OCI-M1 (cell line): ENCODE measurements at regions not wholly inside any gene's neighbourhood (a gene's known extent, or its start where the extent isn't known, plus 50 kb on each side); places are given as distances from the start of the nearest gene placed in this dataset.
A peak's percentile ranks its signal among the peaks of the same experiment; 100 is the strongest.
"Not testable (repeated sequence)": the region's sequence is repeated elsewhere in the genome, so short reads cannot be mapped to it uniquely, and the experiment has no call there.

Source experiments
- DNase-seq: peaks from one replicate; lab custom pipeline; 2025; lab: John Stamatoyannopoulos, UW

GRCh38 chr6:65996096-65996495 is 289.1 kb upstream of the EYS start:
- DNase-seq, result no peak

GRCh38 chr6:65989676-65990075 is 282.6 kb upstream of the EYS start:
- no peak for DNase-seq

- no peak for DNase-seq
Observed at GRCh38 chr6:65988006-65988405, 281.0 kb upstream of the EYS start.

GRCh38 chr6:65984089-65984488 is 277.1 kb upstream of the EYS start:
- no peak for DNase-seq

- no peak for DNase-seq
Observed at GRCh38 chr6:65979120-65979519, 272.1 kb upstream of the EYS start.

GRCh38 chr6:65971252-65971651 is 264.2 kb upstream of the EYS start:
- DNase-seq, result not testable (repeated sequence)

- no peak for DNase-seq
Observed at GRCh38 chr6:65964261-65964660, 257.2 kb upstream of the EYS start.

- DNase-seq, result no peak
Observed at GRCh38 chr6:65955034-65955433, 248.0 kb upstream of the EYS start.

GRCh38 chr6:65948062-65948461 is 241.0 kb upstream of the EYS start:
- no peak for DNase-seq

- DNase-seq, result no peak
Observed at GRCh38 chr6:65943548-65943947, 236.5 kb upstream of the EYS start.

GRCh38 chr6:65943051-65943450 is 236.0 kb upstream of the EYS start:
- DNase-seq, result no peak

- DNase-seq, result no peak
Observed at GRCh38 chr6:65938000-65938399, 231.0 kb upstream of the EYS start.

- no peak for DNase-seq
Observed at GRCh38 chr6:65935412-65935811, 228.4 kb upstream of the EYS start.

- no peak for DNase-seq
Observed at GRCh38 chr6:65933390-65933789, 226.4 kb upstream of the EYS start.

GRCh38 chr6:65927141-65927540 is 220.1 kb upstream of the EYS start:
- no peak for DNase-seq

- DNase-seq, result no peak
Observed at GRCh38 chr6:65924411-65924810, 217.4 kb upstream of the EYS start.

- no peak for DNase-seq
Observed at GRCh38 chr6:65922049-65922448, 215.0 kb upstream of the EYS start.

- no peak for DNase-seq
Observed at GRCh38 chr6:65908065-65908464, 201.0 kb upstream of the EYS start.

- no peak for DNase-seq
Observed at GRCh38 chr6:65903992-65904391, 197.0 kb upstream of the EYS start.

GRCh38 chr6:65900928-65901327 is 193.9 kb upstream of the EYS start:
- no peak for DNase-seq

GRCh38 chr6:65896140-65896539 is 189.1 kb upstream of the EYS start:
- DNase-seq, result no peak

- DNase-seq, result no peak
Observed at GRCh38 chr6:65876668-65877067, 169.6 kb upstream of the EYS start.

- no peak for DNase-seq
Observed at GRCh38 chr6:65852369-65852852, 145.4 kb upstream of the EYS start.

GRCh38 chr6:65830151-65830550 is 123.1 kb upstream of the EYS start:
- no peak for DNase-seq

GRCh38 chr6:65819152-65819551 is 112.1 kb upstream of the EYS start:
- DNase-seq, result peak; percentile 36
